CD4-positive, alpha-beta T cell treated with Interleukin-15 for 4 hours (primary cell): ENCODE measurements at regions not wholly inside any gene's neighbourhood (a gene's known extent, or its start where the extent isn't known, plus 50 kb on each side); places are given as distances from the start of the nearest gene placed in this dataset.
A peak's percentile ranks its signal among the peaks of the same experiment; 100 is the strongest.
"Not testable (repeated sequence)": the region's sequence is repeated elsewhere in the genome, so short reads cannot be mapped to it uniquely, and the experiment has no call there.

Experiments used
- DNase-seq: peaks from one replicate; pipeline ENCODE4 v3.0.0-alpha.2; 2020; ENCODE audit warnings: low spot score

- DNase-seq: not testable (repeated sequence)
These were observed 82.7 kb upstream of the METTL9 start for GRCh38 chr16:21516705-21517040.

- not testable (repeated sequence) for DNase-seq
These were observed 82.1 kb upstream of the METTL9 start for GRCh38 chr16:21517263-21517662.

- peak; percentile 73 for DNase-seq
These were observed 79.8 kb upstream of the METTL9 start for GRCh38 chr16:21519361-21520133.

GRCh38 chr16:21520134-21521047 lies 79.0 kb upstream of the METTL9 start:
- DNase-seq: peak; percentile 95

GRCh38 chr16:21521048-21521389 lies 78.4 kb upstream of the METTL9 start:
- DNase-seq: not testable (repeated sequence)

GRCh38 chr16:21521390-21522143 lies 77.8 kb upstream of the METTL9 start:
- not testable (repeated sequence) for DNase-seq

- not testable (repeated sequence) for DNase-seq
These were observed 76.5 kb upstream of the METTL9 start for GRCh38 chr16:21522846-21523245.

- no peak for DNase-seq
These were observed 75.8 kb upstream of the METTL9 start for GRCh38 chr16:21523411-21524067.

GRCh38 chr16:21524068-21524751 lies 75.2 kb upstream of the METTL9 start:
- no peak for DNase-seq

GRCh38 chr16:21524752-21525028 lies 74.7 kb upstream of the METTL9 start:
- DNase-seq: not testable (repeated sequence)

- DNase-seq: not testable (repeated sequence)
These were observed 74.1 kb upstream of the METTL9 start for GRCh38 chr16:21525029-21525895.

GRCh38 chr16:21525956-21526922 lies 73.1 kb upstream of the METTL9 start:
- not testable (repeated sequence) for DNase-seq

- no peak for DNase-seq
These were observed 72.2 kb upstream of the METTL9 start for GRCh38 chr16:21526923-21527807.

GRCh38 chr16:21529060-21529658 lies 70.2 kb upstream of the METTL9 start:
- not testable (repeated sequence) for DNase-seq

GRCh38 chr16:21530729-21531383 lies 68.5 kb upstream of the METTL9 start:
- DNase-seq: not testable (repeated sequence)

- DNase-seq: not testable (repeated sequence)
These were observed 66.4 kb upstream of the METTL9 start for GRCh38 chr16:21532996-21533395.

- not testable (repeated sequence) for DNase-seq
These were observed 65.9 kb upstream of the METTL9 start for GRCh38 chr16:21533474-21533873.
